Parathyroid adenoma (tissue), 2 donors: ENCODE measurements at regions not wholly inside any gene's neighbourhood (a gene's known extent, or its start where the extent isn't known, plus 50 kb on each side); places are given as distances from the start of the nearest gene placed in this dataset.

ENCODE experiments used
- H2AFZ ChIP-seq: fragments of 300-600 bp; sonication (generic); one replicate; pipeline ENCODE4 v1.7.0; 2017; ENCODE audit warnings: antibody characterized with exemption, mild to moderate bottlenecking
- H3K27ac ChIP-seq: fragments of 300-600 bp; sonication (generic); one replicate; pipeline ENCODE4 v1.7.0; 2017
- H3K27me3 ChIP-seq: fragments of 300-600 bp; sonication (generic); one replicate; pipeline ENCODE4 v1.7.0; 2017; ENCODE audit warnings: low read length; ENCODE audit not compliant: control insufficient read depth, insufficient read depth
- H3K36me3 ChIP-seq: fragments of 300-600 bp; sonication (generic); one replicate; pipeline ENCODE4 v1.7.0; 2017; ENCODE audit warnings: low read length; ENCODE audit not compliant: control insufficient read depth, insufficient read depth
- H3K4me1 ChIP-seq: fragments of 300-600 bp; sonication (generic); one replicate; pipeline ENCODE4 v1.7.0; 2017; ENCODE audit warnings: control low read depth
- H3K4me2 ChIP-seq: fragments of 300-600 bp; sonication (generic); one replicate; pipeline ENCODE4 v1.7.0; 2017; ENCODE audit warnings: low read length
- H3K4me3 ChIP-seq: fragments of 300-600 bp; sonication (generic); one replicate; pipeline ENCODE4 v1.7.0; 2017; ENCODE audit warnings: low read depth, low read length
- H3K79me2 ChIP-seq: fragments of 300-600 bp; sonication (generic); one replicate; pipeline ENCODE4 v1.7.0; 2017; ENCODE audit warnings: control low read depth
- H3K9ac ChIP-seq: fragments of 300-600 bp; sonication (generic); one replicate; pipeline ENCODE4 v1.7.0; 2017; ENCODE audit warnings: mild to moderate bottlenecking
- H3K9me3 ChIP-seq: fragments of 300-600 bp; sonication (generic); one replicate; pipeline ENCODE4 v1.7.0; 2017; ENCODE audit warnings: low read length; ENCODE audit not compliant: control insufficient read depth
- CTCF ChIP-seq: fragments of 300-600 bp; sonication (generic); IDR thresholded peaks from one replicate; pipeline ENCODE4 v1.7.0; 2017; ENCODE audit warnings: antibody characterized with exemption, mild to moderate bottlenecking
- donor health status: primary hyperparathyroidism.

- H3K9ac ChIP-seq = no peak overlapping the region
- no peak overlapping the region for H2AFZ ChIP-seq
- no peak overlapping the region for H3K27ac ChIP-seq
- no peak for TF ChIP-seq CTCF
- H3K36me3 ChIP-seq = no peaks in the 10 kb centered on the region
- H3K4me1 ChIP-seq = no peaks in the 10 kb centered on the region
- no peaks in the 10 kb centered on the region for H3K9me3 ChIP-seq
- H3K27me3 ChIP-seq = no peaks in the 10 kb centered on the region
- no peak overlapping the region for H3K4me2 ChIP-seq
- H3K4me3 ChIP-seq = no peak overlapping the region
- H3K79me2 ChIP-seq = no peaks in the 10 kb centered on the region
These were observed 134.1 kb upstream of the PRNP start for GRCh38 chr20:4552075-4552640.

GRCh38 chr20:4550740-4551139 lies 135.5 kb upstream of the PRNP start:
- Histone ChIP-seq H3K4me2 (no peak overlapping the region), H3K9me3 (no peaks in the 10 kb centered on the region), H3K27ac (no peak overlapping the region), H3K9ac (no peak overlapping the region), H2AFZ (no peak overlapping the region), H3K36me3 (no peaks in the 10 kb centered on the region), H3K4me3 (no peak overlapping the region), H3K27me3 (no peaks in the 10 kb centered on the region), H3K79me2 (no peaks in the 10 kb centered on the region), H3K4me1 (no peaks in the 10 kb centered on the region)
- TF ChIP-seq CTCF = no peak

- TF ChIP-seq CTCF = no peak
These were observed 136.5 kb upstream of the PRNP start for GRCh38 chr20:4549711-4550259.

GRCh38 chr20:4548552-4548951 lies 137.7 kb upstream of the PRNP start:
- Histone ChIP-seq H2AFZ (no peak overlapping the region), H3K79me2 (no peaks in the 10 kb centered on the region), H3K9me3 (no peaks in the 10 kb centered on the region), H3K4me2 (no peak overlapping the region), H3K4me3 (no peak overlapping the region), H3K9ac (no peak overlapping the region), H3K36me3 (no peaks in the 10 kb centered on the region), H3K27ac (no peak overlapping the region), H3K4me1 (no peaks in the 10 kb centered on the region), H3K27me3 (no peaks in the 10 kb centered on the region)
- TF ChIP-seq CTCF = no peak

More at GRCh38 chr20:4549711-4550259, 136.5 kb upstream of the PRNP start:
- Histone ChIP-seq H3K4me2 (no peak overlapping the region), H3K9ac (no peak overlapping the region), H2AFZ (no peak overlapping the region), H3K4me1 (no peaks in the 10 kb centered on the region), H3K4me3 (no peak overlapping the region), H3K9me3 (no peaks in the 10 kb centered on the region), H3K79me2 (no peaks in the 10 kb centered on the region), H3K27me3 (no peaks in the 10 kb centered on the region), H3K27ac (no peak overlapping the region), H3K36me3 (no peaks in the 10 kb centered on the region)

GRCh38 chr20:4546786-4547185 lies 139.5 kb upstream of the PRNP start:
- TF ChIP-seq CTCF = no peak
- no peaks in the 10 kb centered on the region for H3K79me2 ChIP-seq
- H3K4me1 ChIP-seq = no peaks in the 10 kb centered on the region
- H3K27ac ChIP-seq = no peak overlapping the region
- no peaks in the 10 kb centered on the region for H3K9me3 ChIP-seq
- no peak overlapping the region for H2AFZ ChIP-seq
- no peaks in the 10 kb centered on the region for H3K27me3 ChIP-seq
- no peak overlapping the region for H3K4me3 ChIP-seq
- no peaks in the 10 kb centered on the region for H3K36me3 ChIP-seq
- no peak overlapping the region for H3K9ac ChIP-seq
- no peak overlapping the region for H3K4me2 ChIP-seq
